CD4-positive, alpha-beta T cell (primary cell): ENCODE measurements at regions not wholly inside any gene's neighbourhood (a gene's known extent, or its start where the extent isn't known, plus 50 kb on each side); places are given as distances from the start of the nearest gene placed in this dataset.

Experiments
- ATAC-seq: fragments of 200-7000 bp; cut with Tn5 transposase; one replicate; pipeline ENCODE4 v1.10.0; 2022; ENCODE audit warnings: mild to moderate bottlenecking; ENCODE audit not compliant: poor library complexity
- CTCF ChIA-PET: fragments of 350-600 bp; sonication (Branson Sonifier 250); formaldehyde crosslinking; loops from one replicate; lab custom pipeline; 2021; ENCODE audit warnings: antibody characterized with exemption, inconsistent platforms; lab: Charles Lee
- POLR2A ChIA-PET: fragments of 350-600 bp; sonication (Branson Sonifier 250); formaldehyde crosslinking; loops from one replicate; lab custom pipeline; 2021; ENCODE audit warnings: antibody characterized with exemption, inconsistent platforms; lab: Charles Lee
- DNase-seq, 14 experiments: peaks; one replicate each; pipeline ENCODE4 v3.0.0-alpha.2; 2013 to 2020; ENCODE audit warnings: mixed read lengths in 2 of 14
- H3K27ac ChIP-seq, 2 donors: one replicate each; pipeline versions ENCODE4 v1.5.1 to v1.7.0; 2013; ENCODE audit warnings: low read length in 2 of 2, low read depth in 1 of 2, mild to moderate bottlenecking in 1 of 2
- H3K27me3 ChIP-seq, 2 experiments: 1 replicate in 1 of 2; 2 replicates in 1 of 2; pipeline versions ENCODE4 v1.6.1 to v1.7.0; 2013; ENCODE audit warnings: low read length in 2 of 2, control low read depth in 1 of 2, mild to moderate bottlenecking in 1 of 2, moderate library complexity in 1 of 2; ENCODE audit not compliant: insufficient read depth in 2 of 2, control insufficient read depth in 1 of 2
- H3K36me3 ChIP-seq: one replicate; pipeline ENCODE4 v1.6.1; 2013; ENCODE audit warnings: low read length, control low read depth; ENCODE audit not compliant: insufficient read depth
- H3K4me1 ChIP-seq: one replicate; pipeline ENCODE4 v1.6.1; 2013; ENCODE audit warnings: low read length, control low read depth; ENCODE audit not compliant: insufficient read depth
- H3K4me3 ChIP-seq: one replicate; pipeline ENCODE4 v1.5.1; 2013; ENCODE audit warnings: mild to moderate bottlenecking, low read length, moderate library complexity
- H3K9me3 ChIP-seq, 2 experiments: 1 replicate in 1 of 2; 2 replicates in 1 of 2; pipeline versions ENCODE4 v1.6.1 to v1.7.0; 2013; ENCODE audit warnings: low read length in 2 of 2, mild to moderate bottlenecking in 2 of 2, control low read depth in 1 of 2, moderate library complexity in 1 of 2; ENCODE audit not compliant: control insufficient read depth in 1 of 2, insufficient read depth in 1 of 2
- H3K27ac Mint-ChIP-seq: one replicate; pipeline ENCODE4 v1.8.0; 2020; ENCODE audit warnings: mixed read lengths
- H3K27me3 Mint-ChIP-seq: one replicate; pipeline ENCODE4 v1.8.0; 2021; ENCODE audit warnings: mixed read lengths
- H3K36me3 Mint-ChIP-seq: one replicate; pipeline ENCODE4 v1.8.0; 2021; ENCODE audit warnings: low read depth, mixed read lengths
- H3K4me1 Mint-ChIP-seq: one replicate; pipeline ENCODE4 v1.8.0; 2021; ENCODE audit warnings: low read depth, mixed read lengths
- H3K4me3 Mint-ChIP-seq: one replicate; pipeline ENCODE4 v1.8.0; 2020; ENCODE audit warnings: mild to moderate bottlenecking, mixed read lengths
- H3K9me3 Mint-ChIP-seq: one replicate; pipeline ENCODE4 v1.8.0; 2020; ENCODE audit warnings: mixed read lengths
- CTCF ChIP-seq: fragments of 200-600 bp; IDR thresholded peaks from one replicate; pipeline ENCODE4 v1.8.0; 2022; ENCODE audit warnings: antibody characterized with exemption, mild to moderate bottlenecking
- intact Hi-C, 2 experiments: fragments of 100-400 bp; cut with DNase I in 1 of 2; cut with micrococcal nuclease in 1 of 2; formaldehyde crosslinking; loops; one replicate each; pipeline versions ENCODE4 v1.15.1 to v1.9.0; 2023 to 2025; cut with DNase I, micrococcal nuclease

- H3K4me3 Mint-ChIP-seq = no peak overlapping the region
- no peak overlapping the region for H3K27ac Mint-ChIP-seq
- H3K36me3 Mint-ChIP-seq = no peaks in the 10 kb centered on the region
- no peak overlapping the region for H3K27ac ChIP-seq
- H3K9me3 Mint-ChIP-seq = peaks cover 5% of the 10 kb centered on the region
- H3K4me1 ChIP-seq = no peaks in the 10 kb centered on the region
- ChIA-PET CTCF (no interaction called here), POLR2A (no interaction called here)
- no peaks in the 10 kb centered on the region for H3K36me3 ChIP-seq
- H3K4me1 Mint-ChIP-seq = no peaks in the 10 kb centered on the region
- no peaks in the 10 kb centered on the region for H3K27me3 Mint-ChIP-seq
- no peak for DNase-seq
- TF ChIP-seq CTCF = no peak
- no peak for ATAC-seq
- peaks cover 0 to 5% of the 10 kb centered on the region in 2 experiments for H3K9me3 ChIP-seq
- H3K27me3 ChIP-seq = no peaks in the 10 kb centered on the region
- intact Hi-C loops = no loop called here
- no peak overlapping the region for H3K4me3 ChIP-seq
Measured at GRCh38 chr10:29827512-29827911, 192.7 kb upstream of the SVIL start.

GRCh38 chr10:29826801-29827450, 192.2 kb upstream of the SVIL start:
- TF ChIP-seq CTCF = no peak

GRCh38 chr10:29826221-29826620, 191.4 kb upstream of the SVIL start:
- H3K36me3 ChIP-seq = no peaks in the 10 kb centered on the region
- ATAC-seq = no peak
- H3K4me1 ChIP-seq = no peaks in the 10 kb centered on the region
- H3K9me3 ChIP-seq = peaks cover 0 to 5% of the 10 kb centered on the region in 2 experiments
- no peaks in the 10 kb centered on the region for H3K27me3 ChIP-seq
- TF ChIP-seq CTCF = no peak
- POLR2A ChIA-PET = no interaction called here
- DNase-seq = no peak
- H3K27ac Mint-ChIP-seq = no peak overlapping the region
- no peak overlapping the region for H3K4me3 ChIP-seq
- H3K4me3 Mint-ChIP-seq = no peak overlapping the region
- intact Hi-C loops = no loop called here
- peaks cover 5% of the 10 kb centered on the region for H3K9me3 Mint-ChIP-seq
- CTCF ChIA-PET = no interaction called here
- H3K27me3 Mint-ChIP-seq = peaks cover 8% of the 10 kb centered on the region
- H3K36me3 Mint-ChIP-seq = no peaks in the 10 kb centered on the region
- no peaks in the 10 kb centered on the region for H3K4me1 Mint-ChIP-seq
- no peak overlapping the region for H3K27ac ChIP-seq

More at GRCh38 chr10:29826801-29827450, 192.2 kb upstream of the SVIL start:
- H3K9me3 Mint-ChIP-seq = peaks cover 5% of the 10 kb centered on the region
- ATAC-seq (no peak), DNase-seq (no peak)
- Histone ChIP-seq H3K9me3 (peaks cover 0 to 5% of the 10 kb centered on the region in 2 experiments), H3K27ac (no peak overlapping the region), H3K4me1 (no peaks in the 10 kb centered on the region), H3K36me3 (no peaks in the 10 kb centered on the region), H3K27me3 (no peaks in the 10 kb centered on the region), H3K4me3 (no peak overlapping the region)
- intact Hi-C loops = no loop called here
- no peaks in the 10 kb centered on the region for H3K36me3 Mint-ChIP-seq
- H3K27me3 Mint-ChIP-seq = peaks cover 3% of the 10 kb centered on the region
- H3K4me3 Mint-ChIP-seq = no peak overlapping the region
- H3K4me1 Mint-ChIP-seq = no peaks in the 10 kb centered on the region
- ChIA-PET CTCF (interaction anchor here (0.7 kb wide), 1 partner anchor 398 kb away, joined by 3 read pairs; no protein-coding TSS in a partner anchor), POLR2A (no interaction called here)
- no peak overlapping the region for H3K27ac Mint-ChIP-seq
